ENCODE measurements at regions not wholly inside any gene's neighbourhood (a gene's known extent, or its start where the extent isn't known, plus 50 kb on each side); places are given as distances from the start of the nearest gene placed in this dataset.
"Not testable (repeated sequence)": the region's sequence is repeated elsewhere in the genome, so short reads cannot be mapped to it uniquely, and the experiment has no call there.

- DNase-seq: no peak
Measured at GRCh38 chr14:34058510-34058909, 107.6 kb upstream of the EGLN3 start.

GRCh38 chr14:34056046-34056445 lies 105.2 kb upstream of the EGLN3 start:
- no peak for DNase-seq

- no peak for DNase-seq
Measured at GRCh38 chr14:34055157-34055950, 104.5 kb upstream of the EGLN3 start.

- DNase-seq: no peak
Measured at GRCh38 chr14:34053666-34054065, 102.8 kb upstream of the EGLN3 start.

GRCh38 chr14:34052658-34053014 lies 101.8 kb upstream of the EGLN3 start:
- no peak for DNase-seq

- DNase-seq: no peak
Measured at GRCh38 chr14:34051966-34052657, 101.2 kb upstream of the EGLN3 start.

GRCh38 chr14:34050606-34051005 lies 99.7 kb upstream of the EGLN3 start:
- DNase-seq: no peak

- no peak for DNase-seq
Measured at GRCh38 chr14:34049790-34050189, 98.9 kb upstream of the EGLN3 start.

- not testable (repeated sequence) for DNase-seq
Measured at GRCh38 chr14:34049187-34049586, 98.3 kb upstream of the EGLN3 start.

GRCh38 chr14:34046799-34047520 lies 96.1 kb upstream of the EGLN3 start:
- no peak for DNase-seq

- DNase-seq: no peak
Measured at GRCh38 chr14:34044666-34045306, 93.9 kb upstream of the EGLN3 start.

GRCh38 chr14:34044373-34044637 lies 93.4 kb upstream of the EGLN3 start:
- DNase-seq: no peak

GRCh38 chr14:34043627-34044372 lies 92.9 kb upstream of the EGLN3 start:
- DNase-seq: peak; percentile 73

GRCh38 chr14:34041220-34041619 lies 90.3 kb upstream of the EGLN3 start:
- DNase-seq: no peak

- DNase-seq: no peak
Measured at GRCh38 chr14:34040766-34041165, 89.9 kb upstream of the EGLN3 start.

GRCh38 chr14:34039428-34040047 lies 88.7 kb upstream of the EGLN3 start:
- DNase-seq: no peak

- no peak for DNase-seq
Measured at GRCh38 chr14:34038358-34039057, 87.6 kb upstream of the EGLN3 start.

GRCh38 chr14:34036319-34036766 lies 85.5 kb upstream of the EGLN3 start:
- DNase-seq: no peak

- DNase-seq: no peak
Measured at GRCh38 chr14:34035934-34036250, 85.0 kb upstream of the EGLN3 start.

GRCh38 chr14:34035177-34035933 lies 84.5 kb upstream of the EGLN3 start:
- no peak for DNase-seq
